HepG2 (cell line): ENCODE measurements at regions not wholly inside any gene's neighbourhood (a gene's known extent, or its start where the extent isn't known, plus 50 kb on each side); places are given as distances from the start of the nearest gene placed in this dataset.

Source experiments
- ATAC-seq: fragments of 200-7000 bp; cut with Tn5 transposase; 3 replicates; pipeline ENCODE4 v1.9.1; 2020; ENCODE audit warnings: mild to moderate bottlenecking, moderate library complexity
- BruUV-seq: library from RNA; stranded (reverse); fragments of 400-500 nt; replicated peaks from 2 replicates; lab custom pipeline; 2021; lab: Mats Ljungman, UMichigan
- CTCF ChIA-PET: fragments of 300-600 bp; formaldehyde crosslinking; extraction: SDS; loops from one replicate; lab custom pipeline; 2021; ENCODE audit warnings: low total read pairs, inconsistent platforms, low intra/inter-chr PET ratio; lab: Yijun Ruan, JAX
- POLR2A ChIA-PET: fragments of 350-600 bp; sonication (Branson Sonifier 250); formaldehyde crosslinking; loops from one replicate; lab custom pipeline; 2020; ENCODE audit warnings: antibody characterized with exemption, inconsistent platforms; lab: Yijun Ruan, JAX
- DNase-seq: peaks from one replicate; pipeline ENCODE4 v3.0.0-alpha.2; 2015; ENCODE audit warnings: low spot score
- FAIRE-seq: peaks from 3 replicates; lab custom pipeline; 2011; peaks lifted over from hg19 to GRCh38; lab: Jason Lieb, UNC
- H2AFZ ChIP-seq: one replicate; pipeline ENCODE4 v1.6.1; 2011; ENCODE audit warnings: low read length, inconsistent platforms
- H3K27ac ChIP-seq: fragments of 300-600 bp; 3 replicates; pipeline ENCODE4 v1.8.0; 2011; ENCODE audit warnings: mixed run types, mild to moderate bottlenecking, mixed read lengths, low read length, inconsistent platforms; ENCODE audit not compliant: insufficient read depth; ENCODE audit errors: extremely low read length
- H3K27me3 ChIP-seq, 2 experiments: fragments of 200-600 bp in 1 of 2; 2 replicates in 1 of 2; 3 replicates in 1 of 2; pipeline versions ENCODE4 v1.6.0 to v1.8.0; 2011; ENCODE audit warnings: low read length in 2 of 2, mild to moderate bottlenecking in 2 of 2, moderate library complexity in 2 of 2, inconsistent platforms in 1 of 2; ENCODE audit not compliant: insufficient read depth in 2 of 2, control insufficient read depth in 1 of 2
- H3K36me3 ChIP-seq, 2 experiments: fragments of 200-600 bp in 1 of 2; replicated peaks in 1 of 2; 2 replicates in 1 of 2; 3 replicates in 1 of 2; pipeline versions ENCODE4 v1.5.1 to v1.8.0; 2011; ENCODE audit warnings: low read length in 2 of 2, inconsistent platforms in 1 of 2; ENCODE audit not compliant: insufficient read depth in 2 of 2, control insufficient read depth in 1 of 2
- H3K4me1 ChIP-seq: 2 replicates; pipeline ENCODE4 v1.5.1; 2012; ENCODE audit warnings: low read length, inconsistent platforms; ENCODE audit not compliant: insufficient read depth
- H3K4me2 ChIP-seq: 2 replicates; pipeline ENCODE4 v1.6.0; 2011; ENCODE audit warnings: low read depth, low read length, inconsistent platforms
- H3K4me3 ChIP-seq, 3 experiments: fragments of 200-600 bp in 1 of 3; sonication (generic), shearing (Covaris generic) in 1 of 3; replicated peaks in 1 of 3; 2 replicates each; pipeline ENCODE4 v1.5.1; 2011 to 2016; ENCODE audit warnings: low read length in 3 of 3, inconsistent platforms in 2 of 3, low read depth in 2 of 3, mild to moderate bottlenecking in 2 of 3, control low read depth in 1 of 3, mixed read lengths in 1 of 3; ENCODE audit not compliant: insufficient read depth in 1 of 3
- H3K79me2 ChIP-seq: one replicate; pipeline ENCODE4 v1.6.1; 2011; ENCODE audit warnings: low read length, inconsistent platforms; ENCODE audit not compliant: insufficient read depth
- H3K9ac ChIP-seq: 2 replicates; pipeline ENCODE4 v1.6.0; 2011; ENCODE audit warnings: mild to moderate bottlenecking, low read depth, low read length, inconsistent platforms; ENCODE audit not compliant: insufficient read depth
- H3K9me3 ChIP-seq: 2 replicates; pipeline ENCODE4 v1.5.1; 2012; ENCODE audit warnings: mild to moderate bottlenecking, low read length
- H4K20me1 ChIP-seq: 2 replicates; pipeline ENCODE4 v1.6.0; 2011; ENCODE audit warnings: inconsistent platforms, mild to moderate bottlenecking, low read length, moderate library complexity; ENCODE audit not compliant: insufficient read depth
- DNMT1 ChIP-seq: sonication (generic); formaldehyde crosslinking; IDR thresholded peaks from 2 replicates; pipeline ENCODE4 v1.5.1; 2020; ENCODE audit warnings: mild to moderate bottlenecking, missing genetic modification reagents
- GATAD1 ChIP-seq: IDR thresholded peaks from 2 replicates; pipeline ENCODE4 v1.6.1; 2016; ENCODE audit warnings: missing genetic modification reagents, missing compliant biosample characterization
- HOXD1 ChIP-seq: sonication (generic); formaldehyde crosslinking; IDR thresholded peaks from 2 replicates; pipeline ENCODE4 v1.5.0; 2020; ENCODE audit warnings: missing genetic modification reagents
- KDM6A ChIP-seq: IDR thresholded peaks from 2 replicates; pipeline ENCODE4 v1.6.1; 2016; ENCODE audit warnings: low read depth
- KLF13 ChIP-seq: sonication (generic); formaldehyde crosslinking; IDR thresholded peaks from 2 replicates; pipeline ENCODE4 v1.4.0; 2020; ENCODE audit warnings: mild to moderate bottlenecking, missing genetic modification reagents
- KLF15 ChIP-seq: sonication (generic); formaldehyde crosslinking; IDR thresholded peaks from 2 replicates; pipeline ENCODE4 v1.8.1; 2023; ENCODE audit warnings: borderline replicate concordance, mild to moderate bottlenecking, inconsistent platforms, missing genetic modification reagents, mixed read lengths
- MEIS2 ChIP-seq: sonication (generic); formaldehyde crosslinking; IDR thresholded peaks from 2 replicates; pipeline ENCODE4 v1.9.0; 2021; ENCODE audit warnings: mild to moderate bottlenecking, missing genetic modification reagents
- MYNN ChIP-seq: sonication (generic); formaldehyde crosslinking; IDR thresholded peaks from 2 replicates; pipeline ENCODE4 v1.4.0; 2020; ENCODE audit warnings: mild to moderate bottlenecking, low read depth, missing genetic modification reagents
- MYPOP ChIP-seq: sonication (generic); formaldehyde crosslinking; IDR thresholded peaks from 2 replicates; pipeline ENCODE4 v1.8.1; 2023; ENCODE audit warnings: mild to moderate bottlenecking, moderate library complexity, missing genetic modification reagents
- YEATS2 ChIP-seq: sonication (generic); formaldehyde crosslinking; IDR thresholded peaks from 2 replicates; pipeline ENCODE4 v1.4.0; 2020; ENCODE audit warnings: missing genetic modification reagents, borderline replicate concordance
- YEATS4 ChIP-seq: sonication (generic); formaldehyde crosslinking; IDR thresholded peaks from 2 replicates; pipeline ENCODE4 v1.4.0; 2020; ENCODE audit warnings: missing genetic modification reagents, borderline replicate concordance
- ZBTB10 ChIP-seq: sonication (generic); formaldehyde crosslinking; IDR thresholded peaks from 2 replicates; pipeline ENCODE4 v1.4.0; 2020; ENCODE audit warnings: missing genetic modification reagents, borderline replicate concordance
- ZBTB33 ChIP-seq: sonication (generic); formaldehyde crosslinking; IDR thresholded peaks from 2 replicates; pipeline ENCODE4 v1.4.0; 2020; ENCODE audit warnings: missing genetic modification reagents
- WGBS: methylation state at CpG from one replicate; pipeline ENCODE4 v1.1.6; 2017; ENCODE audit warnings: low lambda C conversion rate; 5-methylcytosine and 5-hydroxymethylcytosine counted together
- in situ Hi-C: cut with HindIII; loops from 2 replicates; pipeline ENCODE4 v1.10.0; 2017; ENCODE audit warnings: low pct_unique_long_range_greater_than_20kb; ENCODE audit not compliant: extremely low pct_ligation_motif_present
- intact Hi-C: fragments of 100-400 bp; cut with micrococcal nuclease; formaldehyde crosslinking; loops from one replicate; pipeline ENCODE4 v1.10.0; 2022; ENCODE audit not compliant: unreplicated experiment

GRCh38 chr3:75337226-75337900, 326.8 kb upstream of the FRG2C start:
- H4K20me1 ChIP-seq: no peaks in the 10 kb centered on the region
- intact Hi-C loops: no loop called here
- no TSS peak for BruUV-seq
- no peak overlapping the region for H3K27ac ChIP-seq
- H3K4me2 ChIP-seq: no peak overlapping the region
- peaks cover 2 to 14% of the 10 kb centered on the region in 2 experiments; a peak in 1 of 5 replicates for H3K27me3 ChIP-seq
- in situ Hi-C loops: no loop called here
- ChIA-PET CTCF (no interaction called here), POLR2A (no interaction called here)
- H3K4me3 ChIP-seq: no peak overlapping the region
- no peak overlapping the region for H3K9ac ChIP-seq
- no peaks in the 10 kb centered on the region for H3K36me3 ChIP-seq
- H3K4me1 ChIP-seq: no peaks in the 10 kb centered on the region
- no peaks in the 10 kb centered on the region for H3K79me2 ChIP-seq
- TF ChIP-seq GATAD1 (CRISPR knock-in tag): no peak
- TF ChIP-seq ZBTB10 (CRISPR knock-in tag): no peak
- H2AFZ ChIP-seq: no peak overlapping the region
- WGBS: 7% methylated on average over 3 of the region's 3 CpGs
- no peak for FAIRE-seq
- no peak for ATAC-seq
- DNase-seq: no peak
- H3K9me3 ChIP-seq: no peaks in the 10 kb centered on the region

- FAIRE-seq: no peak
- H3K79me2 ChIP-seq: no peaks in the 10 kb centered on the region
- CTCF ChIA-PET: no interaction called here
- WGBS: 0% methylated on average over 3 of the region's 3 CpGs
- H3K4me1 ChIP-seq: no peaks in the 10 kb centered on the region
- no peak for DNase-seq
- no peak overlapping the region for H3K9ac ChIP-seq
- no peak overlapping the region for H3K27ac ChIP-seq
- no peak for ATAC-seq
- no peak overlapping the region for H3K4me2 ChIP-seq
- no peaks in the 10 kb centered on the region for H4K20me1 ChIP-seq
- POLR2A ChIA-PET: no interaction called here
- no peak overlapping the region for H3K4me3 ChIP-seq
- in situ Hi-C loops (no loop called here), intact Hi-C loops (no loop called here)
- H3K27me3 ChIP-seq: peaks cover 2 to 14% of the 10 kb centered on the region in 2 experiments; a peak in 1 of 5 replicates
- no peak overlapping the region for H2AFZ ChIP-seq
- H3K9me3 ChIP-seq: no peaks in the 10 kb centered on the region
- no TSS peak for BruUV-seq
- no peaks in the 10 kb centered on the region for H3K36me3 ChIP-seq
- TF ChIP-seq MYPOP (CRISPR knock-in tag): no peak
- TF ChIP-seq YEATS2: no peak
- no peak for TF ChIP-seq YEATS4 (CRISPR knock-in tag)
- no peak for TF ChIP-seq DNMT1
- no peak for TF ChIP-seq MYNN (CRISPR knock-in tag)
- TF ChIP-seq MEIS2 (CRISPR knock-in tag): no peak
- no peak for TF ChIP-seq HOXD1 (CRISPR knock-in tag)
- no peak for TF ChIP-seq KLF13 (CRISPR knock-in tag)
- no peak for TF ChIP-seq ZBTB33 (CRISPR knock-in tag)
- no peak for TF ChIP-seq KDM6A (CRISPR knock-in tag)
- no peak for TF ChIP-seq KLF15 (CRISPR knock-in tag)
Observed at GRCh38 chr3:75338342-75338741, 325.8 kb upstream of the FRG2C start.
